ENCODE measurements at regions not wholly inside any gene's neighbourhood (a gene's known extent, or its start where the extent isn't known, plus 50 kb on each side); places are given as distances from the start of the nearest gene placed in this dataset.

DNA sequence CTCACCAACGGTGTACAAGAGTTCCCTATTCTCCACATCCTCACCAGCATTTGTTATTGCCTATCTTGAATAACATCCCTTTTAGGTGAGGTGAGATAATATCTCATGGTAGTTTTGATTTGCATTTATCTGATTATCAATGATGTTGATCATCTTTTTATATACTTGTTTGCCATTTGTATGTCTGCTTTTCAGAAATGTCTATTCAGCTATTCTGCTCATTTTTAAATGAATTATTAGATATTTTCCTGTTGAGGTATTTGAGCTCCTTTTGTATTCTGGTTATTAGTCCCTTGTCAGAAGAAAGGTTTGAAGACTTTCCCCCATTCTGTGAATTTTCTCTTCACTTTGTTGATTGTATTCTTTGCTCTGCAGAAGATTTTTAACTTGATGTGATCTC is 695.5 kb upstream of the DDX18 start:
- no peak for TF ChIP-seq CTCF (conservative IDR thresholded peaks at IDR 0.05; ENCODE audit: low read depth in 2 of 2)
- TF ChIP-seq, protein P1, sequence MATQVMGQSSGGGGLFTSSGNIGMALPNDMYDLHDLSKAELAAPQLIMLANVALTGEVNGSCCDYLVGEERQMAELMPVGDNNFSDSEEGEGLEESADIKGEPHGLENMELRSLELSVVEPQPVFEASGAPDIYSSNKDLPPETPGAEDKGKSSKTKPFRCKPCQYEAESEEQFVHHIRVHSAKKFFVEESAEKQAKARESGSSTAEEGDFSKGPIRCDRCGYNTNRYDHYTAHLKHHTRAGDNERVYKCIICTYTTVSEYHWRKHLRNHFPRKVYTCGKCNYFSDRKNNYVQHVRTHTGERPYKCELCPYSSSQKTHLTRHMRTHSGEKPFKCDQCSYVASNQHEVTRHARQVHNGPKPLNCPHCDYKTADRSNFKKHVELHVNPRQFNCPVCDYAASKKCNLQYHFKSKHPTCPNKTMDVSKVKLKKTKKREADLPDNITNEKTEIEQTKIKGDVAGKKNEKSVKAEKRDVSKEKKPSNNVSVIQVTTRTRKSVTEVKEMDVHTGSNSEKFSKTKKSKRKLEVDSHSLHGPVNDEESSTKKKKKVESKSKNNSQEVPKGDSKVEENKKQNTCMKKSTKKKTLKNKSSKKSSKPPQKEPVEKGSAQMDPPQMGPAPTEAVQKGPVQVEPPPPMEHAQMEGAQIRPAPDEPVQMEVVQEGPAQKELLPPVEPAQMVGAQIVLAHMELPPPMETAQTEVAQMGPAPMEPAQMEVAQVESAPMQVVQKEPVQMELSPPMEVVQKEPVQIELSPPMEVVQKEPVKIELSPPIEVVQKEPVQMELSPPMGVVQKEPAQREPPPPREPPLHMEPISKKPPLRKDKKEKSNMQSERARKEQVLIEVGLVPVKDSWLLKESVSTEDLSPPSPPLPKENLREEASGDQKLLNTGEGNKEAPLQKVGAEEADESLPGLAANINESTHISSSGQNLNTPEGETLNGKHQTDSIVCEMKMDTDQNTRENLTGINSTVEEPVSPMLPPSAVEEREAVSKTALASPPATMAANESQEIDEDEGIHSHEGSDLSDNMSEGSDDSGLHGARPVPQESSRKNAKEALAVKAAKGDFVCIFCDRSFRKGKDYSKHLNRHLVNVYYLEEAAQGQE (IDR thresholded peaks at IDR 0.05; ENCODE audit: unreplicated experiment), result no peak
- TF ChIP-seq JUNB (IDR thresholded peaks at IDR 0.05; ENCODE audit: unreplicated experiment), result no peak
- no peak for TF ChIP-seq CREB1 (CRISPR knock-in tag; IDR thresholded peaks at IDR 0.05; ENCODE audit: low read depth)
- no peak for TF ChIP-seq POLR2AphosphoS5 (IDR thresholded peaks at IDR 0.05; ENCODE audit: low read depth)
- no peak for TF ChIP-seq EZH2 (IDR thresholded peaks at IDR 0.05; ENCODE audit: low read depth, unreplicated experiment)
- TF ChIP-seq STAT1 (IDR thresholded peaks at IDR 0.05; ENCODE audit: unreplicated experiment), result no peak
- no peak for TF ChIP-seq EZH2phosphoT487 (IDR thresholded peaks at IDR 0.05; ENCODE audit: unreplicated experiment)
- no peak for TF ChIP-seq NANOG (IDR thresholded peaks at IDR 0.05; ENCODE audit: borderline replicate concordance)
- TF ChIP-seq, protein P2, sequence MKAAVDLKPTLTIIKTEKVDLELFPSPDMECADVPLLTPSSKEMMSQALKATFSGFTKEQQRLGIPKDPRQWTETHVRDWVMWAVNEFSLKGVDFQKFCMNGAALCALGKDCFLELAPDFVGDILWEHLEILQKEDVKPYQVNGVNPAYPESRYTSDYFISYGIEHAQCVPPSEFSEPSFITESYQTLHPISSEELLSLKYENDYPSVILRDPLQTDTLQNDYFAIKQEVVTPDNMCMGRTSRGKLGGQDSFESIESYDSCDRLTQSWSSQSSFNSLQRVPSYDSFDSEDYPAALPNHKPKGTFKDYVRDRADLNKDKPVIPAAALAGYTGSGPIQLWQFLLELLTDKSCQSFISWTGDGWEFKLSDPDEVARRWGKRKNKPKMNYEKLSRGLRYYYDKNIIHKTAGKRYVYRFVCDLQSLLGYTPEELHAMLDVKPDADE (IDR thresholded peaks at IDR 0.05), result no peak
- TF ChIP-seq ZNF462 (CRISPR knock-in tag; IDR thresholded peaks at IDR 0.05), result no peak
- TF ChIP-seq ZNF331 (CRISPR knock-in tag; IDR thresholded peaks at IDR 0.05; ENCODE audit: low read depth), result no peak
